ENCODE measurements at regions not wholly inside any gene's neighbourhood (a gene's known extent, or its start where the extent isn't known, plus 50 kb on each side); places are given as distances from the start of the nearest gene placed in this dataset.
"Not testable (repeated sequence)": the region's sequence is repeated elsewhere in the genome, so short reads cannot be mapped to it uniquely, and the experiment has no call there.

GRCh38 chr5:133863857-133864585, 104.4 kb downstream of the C5orf15 start:
- TF ChIP-seq, protein P1, sequence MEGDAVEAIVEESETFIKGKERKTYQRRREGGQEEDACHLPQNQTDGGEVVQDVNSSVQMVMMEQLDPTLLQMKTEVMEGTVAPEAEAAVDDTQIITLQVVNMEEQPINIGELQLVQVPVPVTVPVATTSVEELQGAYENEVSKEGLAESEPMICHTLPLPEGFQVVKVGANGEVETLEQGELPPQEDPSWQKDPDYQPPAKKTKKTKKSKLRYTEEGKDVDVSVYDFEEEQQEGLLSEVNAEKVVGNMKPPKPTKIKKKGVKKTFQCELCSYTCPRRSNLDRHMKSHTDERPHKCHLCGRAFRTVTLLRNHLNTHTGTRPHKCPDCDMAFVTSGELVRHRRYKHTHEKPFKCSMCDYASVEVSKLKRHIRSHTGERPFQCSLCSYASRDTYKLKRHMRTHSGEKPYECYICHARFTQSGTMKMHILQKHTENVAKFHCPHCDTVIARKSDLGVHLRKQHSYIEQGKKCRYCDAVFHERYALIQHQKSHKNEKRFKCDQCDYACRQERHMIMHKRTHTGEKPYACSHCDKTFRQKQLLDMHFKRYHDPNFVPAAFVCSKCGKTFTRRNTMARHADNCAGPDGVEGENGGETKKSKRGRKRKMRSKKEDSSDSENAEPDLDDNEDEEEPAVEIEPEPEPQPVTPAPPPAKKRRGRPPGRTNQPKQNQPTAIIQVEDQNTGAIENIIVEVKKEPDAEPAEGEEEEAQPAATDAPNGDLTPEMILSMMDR (IDR thresholded peaks at IDR 0.05) = no peak
- TF ChIP-seq POLR2A (IDR thresholded peaks at IDR 0.05) (no peak), POLR2AphosphoS5 (IDR thresholded peaks at IDR 0.05) (no peak)
- Histone ChIP-seq H3K27me3 (replicated peaks; ENCODE audit: insufficient read depth) (no peaks in the 10 kb centered on the region), H3K36me3 (no peaks in the 10 kb centered on the region), H3K9me3 (no peaks in the 10 kb centered on the region), H3K4me1 (replicated peaks) (no peaks in the 10 kb centered on the region), H3K4me3 (no peak overlapping the region), H3K27ac (no peak overlapping the region)
- intact Hi-C loops (cut with DNase I) = no loop called here
- no peak for DNase-seq (ENCODE audit: low spot score)
- 77% methylated on average over 11 of the region's 11 CpGs for whole genome bisulfite sequencing

DNA sequence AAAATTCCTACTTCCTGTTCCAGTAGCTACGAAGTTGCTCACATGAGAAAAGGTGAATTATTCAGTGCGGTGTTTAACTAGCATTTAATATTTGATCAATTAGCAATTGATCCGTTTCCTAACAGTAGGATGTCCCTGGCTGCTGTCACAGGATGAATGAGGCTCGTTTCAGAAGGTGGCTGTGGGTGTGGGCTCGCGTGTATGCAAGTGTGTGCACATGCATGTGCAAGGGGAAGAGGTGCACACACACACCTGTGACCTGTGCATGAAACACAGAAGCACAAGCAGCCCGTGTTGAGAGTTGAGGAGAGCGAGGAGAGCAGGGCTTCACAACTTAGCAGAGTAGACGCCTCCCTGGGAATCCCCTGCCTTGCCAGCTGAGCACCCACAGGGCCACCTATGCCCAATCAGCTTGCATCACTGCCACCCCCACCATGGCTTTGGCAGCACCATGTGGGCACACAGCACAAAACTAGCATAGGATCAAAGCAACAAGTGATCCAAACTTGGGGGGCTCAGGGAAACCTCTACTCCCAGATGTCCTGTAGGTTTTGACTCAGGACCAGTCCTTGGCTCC, 107.2 kb downstream of the C5orf15 start:
- Histone ChIP-seq H3K27ac (no peak overlapping the region), H3K9me3 (no peaks in the 10 kb centered on the region), H3K4me1 (replicated peaks) (no peaks in the 10 kb centered on the region), H3K4me3 (no peak overlapping the region), H3K36me3 (no peaks in the 10 kb centered on the region), H3K27me3 (replicated peaks; ENCODE audit: insufficient read depth) (no peaks in the 10 kb centered on the region)
- 70% methylated on average over 9 of the region's 9 CpGs for WGBS
- intact Hi-C loops (cut with DNase I) = no loop called here
- DNase-seq (ENCODE audit: low spot score) = no peak
- TF ChIP-seq, protein P1 (IDR thresholded peaks at IDR 0.05) = no peak
- no peak for TF ChIP-seq POLR2A (IDR thresholded peaks at IDR 0.05)
- TF ChIP-seq POLR2AphosphoS5 (IDR thresholded peaks at IDR 0.05) = no peak

DNA sequence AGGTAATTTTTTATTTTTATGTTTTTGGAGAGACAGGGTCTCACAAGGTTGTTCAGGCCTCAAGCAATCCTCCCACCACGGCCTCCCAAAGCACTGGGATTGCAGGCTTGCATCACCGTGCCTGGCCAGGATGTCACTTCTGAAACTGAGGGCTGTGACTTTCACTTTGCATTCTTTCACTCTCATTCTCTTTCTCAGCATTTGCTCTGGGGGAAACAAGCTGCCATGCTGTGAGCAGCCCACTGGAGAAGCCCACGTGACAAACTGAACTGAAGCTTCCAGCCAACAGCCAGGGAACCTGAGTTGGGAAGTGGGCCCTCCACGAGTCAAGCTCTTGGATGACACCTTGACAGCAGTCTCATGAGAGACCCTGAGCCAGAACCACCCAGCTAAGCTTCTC, 109.4 kb downstream of the C5orf15 start:
- no peak for DNase-seq (ENCODE audit: low spot score)
- Histone ChIP-seq H3K27ac (no peak overlapping the region), H3K9me3 (no peaks in the 10 kb centered on the region), H3K27me3 (replicated peaks; ENCODE audit: insufficient read depth) (no peaks in the 10 kb centered on the region), H3K4me3 (no peak overlapping the region), H3K36me3 (no peaks in the 10 kb centered on the region), H3K4me1 (replicated peaks) (no peaks in the 10 kb centered on the region)
- 64% methylated on average over 4 of the region's 4 CpGs for WGBS
- no peak for TF ChIP-seq POLR2A (IDR thresholded peaks at IDR 0.05)
- TF ChIP-seq, protein P1 (IDR thresholded peaks at IDR 0.05) = no peak
- intact Hi-C loops (cut with DNase I) = no loop called here

GRCh38 chr5:133857595-133858313, 110.7 kb downstream of the C5orf15 start:
- H3K4me3 ChIP-seq; H3K4me1 ChIP-seq (replicated peaks); H3K9me3 ChIP-seq; DNase-seq (ENCODE audit: low spot score); H3K27me3 ChIP-seq (replicated peaks; ENCODE audit: insufficient read depth); intact Hi-C loops (cut with DNase I); H3K36me3 ChIP-seq; H3K27ac ChIP-seq: not testable (repeated sequence)
- 92% methylated on average over 43 of the region's 44 CpGs for WGBS

GRCh38 chr5:133854554-133854953, 113.9 kb downstream of the C5orf15 start:
- DNase-seq (ENCODE audit: low spot score) = no peak
- TF ChIP-seq POLR2A (IDR thresholded peaks at IDR 0.05) = no peak
- no peak for TF ChIP-seq POLR2AphosphoS5 (IDR thresholded peaks at IDR 0.05)
- TF ChIP-seq, protein P1 (IDR thresholded peaks at IDR 0.05) = no peak
- no peaks in the 10 kb centered on the region for H3K27me3 ChIP-seq (replicated peaks; ENCODE audit: insufficient read depth)
- H3K4me3 ChIP-seq = no peak overlapping the region
- H3K27ac ChIP-seq = no peak overlapping the region
- no peaks in the 10 kb centered on the region for H3K4me1 ChIP-seq (replicated peaks)
- no peaks in the 10 kb centered on the region for H3K36me3 ChIP-seq
- 87% methylated on average over 8 of the region's 8 CpGs for WGBS
- intact Hi-C loops (cut with DNase I) = no loop called here
- no peaks in the 10 kb centered on the region for H3K9me3 ChIP-seq

All from prostate gland (tissue), 2 donors.